ENCODE measurements at regions not wholly inside any gene's neighbourhood (a gene's known extent, or its start where the extent isn't known, plus 50 kb on each side); places are given as distances from the start of the nearest gene placed in this dataset.
"Not testable (repeated sequence)": the region's sequence is repeated elsewhere in the genome, so short reads cannot be mapped to it uniquely, and the experiment has no call there.

- no peak for DNase-seq
These were observed 74.8 kb upstream of the PLCB4 start for GRCh38 chr20:8994045-8994444.

- no peak for DNase-seq
These were observed 73.1 kb upstream of the PLCB4 start for GRCh38 chr20:8995761-8996160.

GRCh38 chr20:8996817-8997512 lies 71.9 kb upstream of the PLCB4 start:
- no peak for DNase-seq

DNA sequence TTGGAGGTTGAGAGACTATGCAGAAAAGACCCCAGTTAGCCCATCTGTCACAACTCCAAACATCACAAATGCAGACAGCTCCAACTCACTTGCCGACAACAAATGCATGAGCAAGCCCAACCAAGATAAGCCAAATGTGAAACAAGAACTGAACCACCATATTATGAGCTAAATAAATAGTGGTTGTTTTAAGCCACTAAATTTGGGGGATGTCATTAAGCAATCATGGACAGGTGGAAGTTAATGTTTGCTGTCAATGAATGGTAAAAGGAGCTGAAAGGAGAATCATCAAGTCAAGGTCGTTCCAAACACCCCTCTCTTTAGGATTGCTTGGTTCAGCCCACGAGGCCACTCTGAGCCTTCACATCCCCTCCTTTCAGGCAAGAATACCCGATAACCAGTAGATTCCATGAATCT lies 71.2 kb upstream of the PLCB4 start:
- no peak for DNase-seq

- no peak for DNase-seq
These were observed 57.8 kb upstream of the PLCB4 start for GRCh38 chr20:9011121-9011520.

- DNase-seq = not testable (repeated sequence)
These were observed 53.5 kb upstream of the PLCB4 start for GRCh38 chr20:9015232-9015983.

DNA sequence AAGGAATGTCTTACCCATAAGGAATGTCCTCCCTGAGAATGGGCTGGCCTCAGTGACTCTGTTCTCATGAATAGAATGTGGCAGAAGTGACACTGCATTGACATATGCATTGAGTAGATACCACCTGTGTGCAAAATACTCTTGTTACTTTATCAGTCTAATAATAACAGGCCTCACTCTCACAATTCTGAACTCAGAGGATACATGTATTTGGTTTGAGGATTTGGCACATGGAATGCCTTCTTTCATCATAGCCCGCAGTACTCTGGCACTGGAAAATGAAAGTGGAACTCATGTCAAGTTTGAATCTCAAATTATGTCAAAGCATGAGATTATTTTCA lies 52.9 kb upstream of the PLCB4 start:
- no peak for DNase-seq

DNA sequence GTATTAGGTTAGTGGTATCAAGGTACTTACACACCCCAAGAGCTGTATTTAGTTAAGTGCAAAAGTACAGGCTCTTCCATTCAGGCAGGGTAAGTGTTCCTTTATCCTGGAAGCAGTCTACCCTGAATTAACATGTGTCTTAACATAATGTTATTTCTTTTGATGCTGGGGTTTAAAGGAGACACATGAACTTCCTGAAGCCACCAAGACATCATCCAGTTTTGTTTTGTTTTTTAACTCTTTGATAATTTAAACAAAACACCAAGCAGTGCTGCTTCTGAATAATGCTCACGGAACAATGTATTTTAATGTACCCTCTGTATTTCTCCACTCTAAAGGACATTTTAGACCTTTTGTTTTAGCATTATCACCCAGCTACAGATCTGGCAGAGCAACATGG lies 50.5 kb upstream of the PLCB4 start:
- DNase-seq = no peak

Measured in NCI-H2081 (cell line).